ENCODE measurements at regions not wholly inside any gene's neighbourhood (a gene's known extent, or its start where the extent isn't known, plus 50 kb on each side); places are given as distances from the start of the nearest gene placed in this dataset.

- no peak for TF ChIP-seq CTCF (IDR thresholded peaks at IDR 0.05 in 2 of 3, conservative IDR thresholded peaks at IDR 0.05 in 1 of 3; ENCODE audit: control insufficient read depth in 2 of 3, extremely low read depth in 1 of 3, insufficient read depth in 1 of 3, low read depth in 3 of 3, low read length in 3 of 3)
- no peak for TF ChIP-seq PRDM15 (CRISPR knock-in tag; IDR thresholded peaks at IDR 0.05)
- no peak for TF ChIP-seq ZZZ3 (IDR thresholded peaks at IDR 0.05; ENCODE audit: control insufficient read depth, insufficient read length, low read depth)
- no peak for TF ChIP-seq SREBF1 (IDR thresholded peaks at IDR 0.05; ENCODE audit: low read length)
Observed at GRCh38 chr14:30235485-30235884, 307.8 kb upstream of the PRKD1 start (continued).

- no peaks in the 10 kb centered on the region for H3K9me3 ChIP-seq (replicated peaks; ENCODE audit: control insufficient read depth, insufficient read depth, low read length)
- H3K4me3 ChIP-seq: no peak overlapping the region
- ATAC-seq (no peak), DNase-seq (ENCODE audit: low read depth, low spot score) (no peak), FAIRE-seq (no peak)
- H3K27me3 ChIP-seq (replicated peaks in 1 of 2; ENCODE audit: control insufficient read depth in 2 of 2, insufficient read depth in 2 of 2, low read length in 1 of 2): no peaks in the 10 kb centered on the region
- WGBS (ENCODE audit: insufficient coverage, insufficient replicate concordance, low lambda C conversion rate, missing lambda C conversion rate): 39% methylated on average over 4 of the region's 4 CpGs
- H3K4me1 ChIP-seq (ENCODE audit: control insufficient read depth, insufficient read depth, low read length): no peaks in the 10 kb centered on the region
- POLR2A ChIA-PET: no interaction called here
- RAD21 ChIA-PET (ENCODE audit: unreplicated experiment): no interaction called here
- H3K27ac ChIP-seq (ENCODE audit: control insufficient read depth, insufficient read depth): no peak overlapping the region
- BruUV-seq (replicated peaks): no TSS peak
- no peak overlapping the region for H2AFZ ChIP-seq (ENCODE audit: control insufficient read depth, low read depth, low read length)
- CTCF ChIA-PET: no interaction called here
- H3K79me2 ChIP-seq (ENCODE audit: control insufficient read depth, insufficient read depth, low read length): no peaks in the 10 kb centered on the region
- intact Hi-C loops (cut with micrococcal nuclease; ENCODE audit: unreplicated experiment) (no loop called here), in situ Hi-C loops (cut with MboI) (no loop called here)
- no peaks in the 10 kb centered on the region for H4K20me1 ChIP-seq (ENCODE audit: control insufficient read depth, insufficient read depth)
- H3K9ac ChIP-seq (ENCODE audit: control insufficient read depth, insufficient read depth, low read length): no peak overlapping the region
- H3K36me3 ChIP-seq (ENCODE audit: control insufficient read depth in 2 of 2, insufficient read depth in 2 of 2, low read length in 1 of 2): no peaks in the 10 kb centered on the region
- SMC1A ChIA-PET (ENCODE audit: uncharacterized antibody, unreplicated experiment): no interaction called here
- H3K4me2 ChIP-seq (ENCODE audit: control insufficient read depth, insufficient read depth): no peak overlapping the region
- TF ChIP-seq ZBTB4 (CRISPR knock-in tag; IDR thresholded peaks at IDR 0.05) (no peak), CUX1 (IDR thresholded peaks at IDR 0.05; ENCODE audit: insufficient replicate concordance, low read depth, low read length) (no peak), TCF3 (IDR thresholded peaks at IDR 0.05; ENCODE audit: borderline replicate concordance, insufficient read depth, low read depth, low read length) (no peak)
Observed at GRCh38 chr14:30238936-30239335, 311.3 kb upstream of the PRKD1 start.

All from GM12878 (cell line).